NCI-H1436 treated with DMSO at 0.1 percent for 48 hours (cell line): ENCODE measurements at regions not wholly inside any gene's neighbourhood (a gene's known extent, or its start where the extent isn't known, plus 50 kb on each side); places are given as distances from the start of the nearest gene placed in this dataset.

Experiments used
- DNase-seq: peaks from one replicate; lab custom pipeline; 2025; lab: John Stamatoyannopoulos, UW

GRCh38 chr6:67362976-67363375 lies 1272.1 kb upstream of the ADGRB3 start:
- no peak for DNase-seq

- DNase-seq = no peak
Observed at GRCh38 chr6:67361264-67361663, 1273.8 kb upstream of the ADGRB3 start.

DNA sequence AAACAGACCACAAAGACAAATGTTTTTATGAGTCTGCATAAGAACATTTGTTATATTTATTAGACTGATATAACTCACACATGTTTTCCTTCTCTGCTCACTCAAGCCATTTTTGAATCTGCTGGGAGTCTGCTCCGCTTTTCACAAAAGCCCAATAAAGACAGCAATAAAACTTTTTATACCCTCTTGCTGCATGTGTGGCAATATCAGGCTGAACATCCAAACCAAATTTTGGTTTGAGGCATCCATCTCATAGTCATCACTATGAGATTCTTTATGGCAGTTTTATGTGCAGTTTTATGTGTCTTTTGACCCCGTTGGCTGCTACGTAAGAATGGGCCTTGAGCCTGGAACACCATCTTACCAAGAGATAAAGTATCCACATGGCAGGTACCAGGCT lies 1276.8 kb upstream of the ADGRB3 start:
- no peak for DNase-seq

GRCh38 chr6:67353861-67354260 lies 1281.2 kb upstream of the ADGRB3 start:
- DNase-seq = no peak

- DNase-seq = no peak
Observed at GRCh38 chr6:67352717-67353116, 1282.4 kb upstream of the ADGRB3 start.

DNA sequence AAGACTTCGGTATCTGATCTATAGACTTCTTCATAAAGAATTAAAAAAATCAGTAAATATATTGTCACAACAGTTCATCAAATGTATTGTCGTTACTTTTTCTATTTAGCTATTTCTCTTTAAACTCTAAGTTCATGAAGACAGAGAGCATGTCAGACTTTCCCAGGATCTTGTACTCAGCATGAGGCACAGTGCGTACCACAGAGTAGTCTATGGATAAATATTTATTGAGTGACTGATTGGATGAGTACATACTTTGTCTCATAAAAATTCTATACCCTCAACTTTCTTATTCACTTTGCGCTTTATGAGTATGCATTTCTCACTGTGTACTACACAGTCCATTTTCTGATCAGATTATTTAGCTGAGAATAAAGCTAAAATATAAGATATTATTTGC lies 1284.4 kb upstream of the ADGRB3 start:
- DNase-seq = no peak

GRCh38 chr6:67345946-67346345 lies 1289.1 kb upstream of the ADGRB3 start:
- DNase-seq = peak; percentile 90

GRCh38 chr6:67336014-67336413 lies 1299.1 kb upstream of the ADGRB3 start:
- DNase-seq = no peak

DNA sequence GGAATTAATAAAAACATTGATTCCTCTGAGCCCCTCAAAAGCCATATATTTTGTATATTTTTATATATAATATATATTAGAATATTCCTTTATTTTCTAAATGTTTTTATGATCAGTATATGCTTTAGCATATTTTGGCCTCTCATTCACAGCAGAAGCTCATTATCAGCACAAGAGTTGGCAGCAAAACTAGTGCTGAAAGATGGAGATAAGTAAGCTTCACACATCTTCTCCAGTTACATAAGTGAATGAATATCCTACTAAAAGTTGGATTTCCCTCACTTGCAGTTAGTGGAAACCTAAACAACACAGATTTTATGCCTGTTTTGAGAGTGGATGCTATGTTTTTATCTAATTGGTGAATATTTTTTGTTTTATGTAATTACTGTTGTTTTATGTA lies 1303.8 kb upstream of the ADGRB3 start:
- no peak for DNase-seq

- DNase-seq = no peak
Observed at GRCh38 chr6:67328269-67328668, 1306.8 kb upstream of the ADGRB3 start.

DNA sequence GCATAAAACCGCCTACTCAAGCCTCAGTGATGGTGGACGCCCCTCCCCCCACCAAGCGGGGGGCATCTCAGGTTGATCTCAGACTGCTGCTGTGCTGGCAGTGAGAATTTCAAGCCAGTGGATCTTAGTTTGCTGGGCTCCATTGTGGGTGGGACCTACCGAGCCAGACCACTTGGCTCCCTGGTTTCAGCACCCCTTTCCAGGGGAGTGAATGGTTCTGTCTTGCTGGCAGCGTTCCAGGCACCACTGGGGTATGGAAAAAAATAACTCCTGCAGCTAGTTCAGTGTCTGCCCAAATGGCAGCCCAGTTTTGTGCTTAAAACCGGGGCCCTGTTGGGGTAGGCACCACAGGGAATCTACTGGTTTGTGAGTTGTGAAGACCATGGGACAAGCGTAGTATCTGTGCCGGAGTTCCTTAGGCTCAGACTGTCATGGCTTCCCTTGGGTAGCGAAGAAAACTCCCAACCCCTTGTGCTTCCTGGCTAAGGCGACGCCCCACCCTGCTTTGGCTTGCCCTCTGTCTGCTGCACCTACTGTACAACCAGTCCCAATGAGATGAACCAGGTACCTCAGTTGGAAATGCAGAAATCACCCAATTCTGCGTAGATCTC lies 1334.5 kb upstream of the ADGRB3 start:
- DNase-seq = no peak

DNA sequence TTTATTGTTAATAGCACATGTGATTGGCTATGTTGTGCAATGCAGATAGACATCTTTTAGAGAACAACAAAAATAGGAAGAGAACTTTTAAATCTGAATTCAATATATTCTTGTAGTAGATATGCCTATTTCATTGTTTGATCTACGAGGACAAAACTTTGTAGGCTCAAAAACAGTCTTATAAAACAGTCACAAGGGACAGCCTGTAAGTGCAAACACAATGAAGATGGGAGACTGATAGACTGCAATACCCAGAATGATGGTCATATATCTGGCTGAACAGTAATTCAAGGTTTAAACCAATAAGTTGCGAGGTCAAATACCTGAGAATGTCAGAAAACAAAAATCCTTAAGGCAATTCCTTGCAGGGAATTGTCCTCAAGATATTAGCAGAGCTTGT lies 1342.9 kb upstream of the ADGRB3 start:
- no peak for DNase-seq

GRCh38 chr6:67287566-67287965 lies 1347.5 kb upstream of the ADGRB3 start:
- no peak for DNase-seq

GRCh38 chr6:67285770-67286495 lies 1349.1 kb upstream of the ADGRB3 start:
- no peak for DNase-seq

- DNase-seq = no peak
Observed at GRCh38 chr6:67277312-67277711, 1357.8 kb upstream of the ADGRB3 start.

- DNase-seq = no peak
Observed at GRCh38 chr6:67265996-67266921, 1368.8 kb upstream of the ADGRB3 start.

- DNase-seq = no peak
Observed at GRCh38 chr6:67252663-67253062, 1382.4 kb upstream of the ADGRB3 start.

DNA sequence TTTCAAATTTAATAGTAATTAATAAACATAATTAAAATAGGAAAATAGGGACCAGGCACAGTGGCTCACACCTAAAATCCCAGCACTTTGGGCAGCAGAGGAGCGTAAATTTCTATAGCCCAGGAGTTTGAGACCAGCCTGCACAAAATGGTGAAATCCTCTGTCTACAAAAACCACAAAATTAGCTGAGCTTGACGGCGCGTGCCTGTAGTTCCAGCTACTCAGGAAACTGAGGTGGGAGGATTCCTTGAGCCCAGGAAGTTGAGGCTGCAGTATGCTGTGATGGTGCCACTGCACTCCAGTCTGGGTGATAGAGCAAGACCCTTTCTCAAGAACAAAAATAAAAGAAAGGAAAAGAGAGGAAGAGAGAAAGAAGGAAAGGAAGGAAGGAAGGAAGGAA lies 1387.0 kb upstream of the ADGRB3 start:
- DNase-seq = no peak

GRCh38 chr6:67244037-67244436 lies 1391.0 kb upstream of the ADGRB3 start:
- no peak for DNase-seq

DNA sequence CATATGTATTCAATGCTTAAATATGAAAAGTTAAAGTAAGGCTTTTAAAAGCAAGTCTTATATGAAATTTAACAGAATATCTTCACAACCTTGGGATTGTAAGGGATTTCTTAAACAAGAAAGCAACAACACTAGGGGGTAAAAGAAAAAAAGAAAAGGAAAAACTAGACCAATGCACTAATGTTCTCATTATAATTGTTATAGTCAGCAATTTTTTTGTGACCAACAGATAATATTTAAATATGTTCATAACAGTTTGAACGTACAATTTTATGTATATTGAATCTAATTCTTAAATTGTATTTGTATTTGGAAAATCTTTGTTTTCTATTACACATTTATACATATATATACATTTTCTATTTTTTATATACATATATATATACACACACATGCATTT lies 1397.8 kb upstream of the ADGRB3 start:
- no peak for DNase-seq

GRCh38 chr6:67231092-67231491 lies 1404.0 kb upstream of the ADGRB3 start:
- no peak for DNase-seq

DNA sequence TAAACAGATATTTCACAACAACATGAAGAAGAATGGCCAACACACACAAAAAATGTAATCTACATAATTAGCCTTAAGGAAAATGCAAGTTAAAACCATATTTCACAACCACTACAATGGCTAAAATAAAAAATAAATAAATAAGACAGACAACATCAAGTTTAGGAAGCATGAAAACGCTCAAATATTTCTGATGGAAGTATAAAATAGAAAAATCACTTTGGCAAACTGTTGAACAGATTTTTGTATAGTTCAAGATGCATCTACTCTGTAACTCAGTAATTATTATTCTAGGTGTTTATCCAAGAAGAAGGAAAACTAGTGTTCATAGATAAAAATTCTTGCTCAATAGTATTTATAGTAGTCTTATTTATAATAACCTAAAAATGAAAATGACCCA lies 1410.1 kb upstream of the ADGRB3 start:
- no peak for DNase-seq

GRCh38 chr6:67221226-67221625 lies 1413.9 kb upstream of the ADGRB3 start:
- DNase-seq = no peak
